ENCODE measurements at regions not wholly inside any gene's neighbourhood (a gene's known extent, or its start where the extent isn't known, plus 50 kb on each side); places are given as distances from the start of the nearest gene placed in this dataset.
A peak's percentile ranks its signal among the peaks of the same experiment; 100 is the strongest.
"Not testable (repeated sequence)": the region's sequence is repeated elsewhere in the genome, so short reads cannot be mapped to it uniquely, and the experiment has no call there.

- DNase-seq, result not testable (repeated sequence)
These were observed 54.8 kb upstream of the ZNF30 start for GRCh38 chr19:34871911-34872310.

GRCh38 chr19:34867631-34868030 is 59.1 kb upstream of the ZNF30 start:
- no peak for DNase-seq

GRCh38 chr19:34865225-34865624 is 61.5 kb upstream of the ZNF30 start:
- not testable (repeated sequence) for DNase-seq

GRCh38 chr19:34859823-34860736 is 66.6 kb upstream of the ZNF30 start:
- not testable (repeated sequence) for DNase-seq

GRCh38 chr19:34859325-34859724 is 67.4 kb upstream of the ZNF30 start:
- not testable (repeated sequence) for DNase-seq

GRCh38 chr19:34856052-34856451 is 70.7 kb upstream of the ZNF30 start:
- DNase-seq, result no peak

- no peak for DNase-seq
These were observed 73.3 kb upstream of the ZNF30 start for GRCh38 chr19:34853369-34853768.

GRCh38 chr19:34852669-34853068 is 74.0 kb upstream of the ZNF30 start:
- no peak for DNase-seq

GRCh38 chr19:34851277-34851804 is 75.4 kb upstream of the ZNF30 start:
- no peak for DNase-seq

- no peak for DNase-seq
These were observed 74.4 kb upstream of the ZNF599 start for GRCh38 chr19:34847393-34847792.

- DNase-seq, result no peak
These were observed 71.3 kb upstream of the ZNF599 start for GRCh38 chr19:34844277-34844676.

GRCh38 chr19:34841780-34842179 is 68.8 kb upstream of the ZNF599 start:
- no peak for DNase-seq

- DNase-seq, result peak; percentile 0
These were observed 65.9 kb upstream of the ZNF599 start for GRCh38 chr19:34838753-34839431.

GRCh38 chr19:34838248-34838647 is 65.2 kb upstream of the ZNF599 start:
- DNase-seq, result no peak

- DNase-seq, result no peak
These were observed 64.2 kb upstream of the ZNF599 start for GRCh38 chr19:34837262-34837661.

GRCh38 chr19:34835631-34836351 is 62.8 kb upstream of the ZNF599 start:
- no peak for DNase-seq

- DNase-seq, result no peak
These were observed 61.6 kb upstream of the ZNF599 start for GRCh38 chr19:34834472-34835061.

- DNase-seq, result no peak
These were observed 59.6 kb upstream of the ZNF599 start for GRCh38 chr19:34832581-34833112.

- DNase-seq, result no peak
These were observed 58.7 kb upstream of the ZNF599 start for GRCh38 chr19:34831714-34832113.

GRCh38 chr19:34828156-34828555 is 55.1 kb upstream of the ZNF599 start:
- DNase-seq, result no peak

GRCh38 chr19:34825212-34825611 is 52.2 kb upstream of the ZNF599 start:
- DNase-seq, result no peak

GRCh38 chr19:34824686-34825085 is 51.7 kb upstream of the ZNF599 start:
- DNase-seq, result no peak

Data from fibroblast of upper back skin (primary cell).